ENCODE measurements at regions not wholly inside any gene's neighbourhood (a gene's known extent, or its start where the extent isn't known, plus 50 kb on each side); places are given as distances from the start of the nearest gene placed in this dataset.
A peak's percentile ranks its signal among the peaks of the same experiment; 100 is the strongest.

GRCh38 chr12:19671695-19672094 is 232.4 kb downstream of the AEBP2 start:
- DNase-seq, result no peak

- DNase-seq, result no peak
Observed at GRCh38 chr12:19674437-19674836, 235.1 kb downstream of the AEBP2 start.

GRCh38 chr12:19675361-19675760 is 236.1 kb downstream of the AEBP2 start:
- DNase-seq, result peak; percentile 74

GRCh38 chr12:19678501-19678900 is 239.2 kb downstream of the AEBP2 start:
- DNase-seq, result peak; percentile 55

- DNase-seq, result no peak
Observed at GRCh38 chr12:19681007-19681406, 241.7 kb downstream of the AEBP2 start.

GRCh38 chr12:19683178-19683927 is 244.1 kb downstream of the AEBP2 start:
- no peak for DNase-seq

GRCh38 chr12:19687371-19687770 is 248.1 kb downstream of the AEBP2 start:
- DNase-seq, result no peak

- DNase-seq, result no peak
Observed at GRCh38 chr12:19688532-19688931, 249.2 kb downstream of the AEBP2 start.

- DNase-seq, result no peak
Observed at GRCh38 chr12:19689226-19689625, 249.9 kb downstream of the AEBP2 start.

GRCh38 chr12:19689801-19690472 is 250.6 kb downstream of the AEBP2 start:
- no peak for DNase-seq

- DNase-seq, result no peak
Observed at GRCh38 chr12:19692091-19692490, 252.8 kb downstream of the AEBP2 start.

GRCh38 chr12:19692566-19692965 is 253.3 kb downstream of the AEBP2 start:
- no peak for DNase-seq

- DNase-seq, result peak; percentile 13
Observed at GRCh38 chr12:19694627-19695026, 255.3 kb downstream of the AEBP2 start.

GRCh38 chr12:19695244-19696098 is 256.2 kb downstream of the AEBP2 start:
- no peak for DNase-seq

- DNase-seq, result no peak
Observed at GRCh38 chr12:19700969-19701368, 261.7 kb downstream of the AEBP2 start.

GRCh38 chr12:19704966-19705365 is 265.7 kb downstream of the AEBP2 start:
- no peak for DNase-seq

GRCh38 chr12:19706936-19707335 is 267.6 kb downstream of the AEBP2 start:
- DNase-seq, result no peak

GRCh38 chr12:19707948-19708409 is 268.7 kb downstream of the AEBP2 start:
- no peak for DNase-seq

GRCh38 chr12:19709889-19710288 is 270.6 kb downstream of the AEBP2 start:
- no peak for DNase-seq

- DNase-seq, result no peak
Observed at GRCh38 chr12:19710811-19711793, 271.8 kb downstream of the AEBP2 start.

GRCh38 chr12:19712041-19712440 is 272.7 kb downstream of the AEBP2 start:
- DNase-seq, result peak; percentile 35

GRCh38 chr12:19718401-19718800 is 279.1 kb downstream of the AEBP2 start:
- DNase-seq, result no peak
